Sigmoid colon (tissue), 6 donors: ENCODE measurements at regions not wholly inside any gene's neighbourhood (a gene's known extent, or its start where the extent isn't known, plus 50 kb on each side); places are given as distances from the start of the nearest gene placed in this dataset.

Experiments
- DNase-seq: peaks from one replicate; pipeline ENCODE4 v3.0.0-alpha.2; 2019
- H3K27ac ChIP-seq, 4 donors: fragments of 200-600 bp; sonication (generic); one replicate each; pipeline ENCODE4 v1.5.1; 2016 to 2019; ENCODE audit warnings: mild to moderate bottlenecking in 1 of 4
- H3K27me3 ChIP-seq, 3 donors: fragments of 200-600 bp; sonication (generic); one replicate each; pipeline ENCODE4 v1.5.1; 2019; ENCODE audit warnings: mild to moderate bottlenecking in 1 of 3
- H3K36me3 ChIP-seq, 4 donors: fragments of 200-600 bp; sonication (generic); one replicate each; pipeline ENCODE4 v1.5.1; 2016 to 2019
- H3K4me1 ChIP-seq, 4 donors: fragments of 200-600 bp; sonication (generic); one replicate each; pipeline ENCODE4 v1.5.1; 2017 to 2019
- H3K4me3 ChIP-seq, 4 donors: fragments of 200-600 bp; sonication (generic); one replicate each; pipeline ENCODE4 v1.5.1; 2017 to 2019; ENCODE audit warnings: mild to moderate bottlenecking in 2 of 4, moderate library complexity in 1 of 4
- H3K9me3 ChIP-seq, 4 donors: fragments of 200-600 bp in 3 of 4; sonication (generic) in 3 of 4; one replicate each; pipeline versions ENCODE4 v1.5.1 to v1.6.1; 2013 to 2019
- EP300 ChIP-seq, 4 donors: sonication (generic); formaldehyde crosslinking; IDR thresholded peaks; one replicate each; pipeline ENCODE4 v1.6.1; 2017; ENCODE audit warnings: antibody characterized with exemption in 4 of 4
- POLR2A ChIP-seq, 2 donors: fragments of 450-650 bp; IDR thresholded peaks; one replicate each; pipeline ENCODE4 v1.6.1; 2016; ENCODE audit warnings: antibody characterized with exemption in 2 of 2, mild to moderate bottlenecking in 2 of 2, moderate library complexity in 2 of 2
- POLR2AphosphoS5 ChIP-seq, 4 donors: sonication (generic); formaldehyde crosslinking; IDR thresholded peaks; one replicate each; pipeline ENCODE4 v1.6.1; 2017; ENCODE audit warnings: antibody characterized with exemption in 4 of 4
- WGBS, 2 donors: extraction: QIAGEN DNeasy Blood & Tissue Kit; methylation state at CpG; one replicate each; pipeline ENCODE4 v1.1.7; 2013; 5-methylcytosine and 5-hydroxymethylcytosine counted together
- intact Hi-C: fragments of 100-400 bp; cut with DNase I; formaldehyde crosslinking; loops from one replicate; pipeline ENCODE4 v1.15.1; 2023
- TF ChIP-seq, protein P1 (sequence below), 4 experiments: fragments of 450-650 bp in 3 of 4; fragments of 200-600 bp in 1 of 4; IDR thresholded peaks; one replicate each; pipeline ENCODE4 v1.5.1; 2016 to 2019; ENCODE audit warnings: antibody characterized with exemption in 4 of 4, mild to moderate bottlenecking in 3 of 4, moderate library complexity in 2 of 4
- donor health status: healthy with polysubstance abuse.
- donor health status: healthy.

DNA sequence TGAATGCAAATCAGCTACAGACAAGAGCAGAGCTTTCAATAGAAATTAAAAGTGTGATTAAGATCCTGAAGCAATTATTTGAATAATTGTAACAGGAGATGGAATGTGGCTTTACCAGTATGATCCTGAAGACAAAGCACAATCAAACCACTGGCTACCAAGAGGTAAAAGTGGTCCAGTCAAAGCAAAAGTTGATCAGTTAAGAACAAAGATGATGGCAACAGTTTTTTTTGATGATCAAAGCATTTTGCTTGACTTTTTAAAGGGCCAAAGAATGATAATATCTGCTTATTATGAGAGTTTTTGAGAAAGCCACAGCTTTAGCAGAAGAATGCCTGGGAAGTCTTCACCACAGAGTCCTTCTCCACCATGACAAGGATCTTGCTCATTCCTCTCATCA, 409.2 kb downstream of the CSNK1G3 start:
- Histone ChIP-seq H3K9me3 (peaks cover 0 to 2% (median 0%) of the 10 kb centered on the region in 4 donors), H3K27ac (no peak overlapping the region), H3K27me3 (no peaks in the 10 kb centered on the region), H3K36me3 (no peaks in the 10 kb centered on the region), H3K4me1 (peaks cover 0 to 10% (median 8%) of the 10 kb centered on the region in 4 donors), H3K4me3 (no peak overlapping the region)
- intact Hi-C loops, result no loop called here
- no peak for DNase-seq
- no peak for TF ChIP-seq POLR2A (IDR thresholded peaks at IDR 0.05)

DNA sequence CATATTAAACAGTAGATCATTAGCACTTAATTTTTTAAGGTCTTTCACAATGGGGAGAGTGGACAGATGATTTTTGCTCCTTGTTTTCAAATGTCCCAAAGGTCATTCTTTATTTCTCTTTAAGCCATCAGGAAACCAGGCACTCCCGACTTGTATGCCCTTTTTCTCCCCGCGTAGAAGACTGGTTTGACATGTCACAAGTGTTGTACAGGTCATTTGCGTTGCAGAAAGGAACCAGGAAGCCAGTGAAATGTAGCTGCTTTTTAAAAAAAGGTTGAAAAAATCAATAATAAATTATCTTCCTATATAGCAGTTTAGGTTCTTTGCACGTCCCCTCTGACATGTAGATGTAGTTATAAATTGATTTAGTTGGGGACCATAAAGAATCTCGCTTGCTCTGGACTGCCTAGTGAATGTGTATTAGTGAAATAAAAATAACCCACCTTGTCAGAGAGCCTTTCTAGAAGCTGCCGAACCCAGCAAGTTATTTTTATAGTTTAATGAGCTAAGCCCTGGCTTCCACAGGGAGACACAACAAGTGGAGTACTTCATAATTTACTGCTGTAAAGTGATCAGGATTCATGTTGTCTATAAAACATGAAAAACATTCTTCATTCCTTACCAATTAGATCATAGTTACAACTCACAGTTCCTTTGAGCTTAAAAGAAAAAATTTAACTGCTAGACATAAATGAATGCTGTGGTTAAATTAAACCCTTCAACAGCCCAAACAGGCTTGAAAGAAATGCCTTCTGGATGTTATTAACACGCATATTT, 404.6 kb downstream of the CSNK1G3 start:
- no peaks in the 10 kb centered on the region for H3K36me3 ChIP-seq
- peak in 1 of 4 donors; percentile 33 for TF ChIP-seq EP300 (IDR thresholded peaks at IDR 0.05)
- peak in 3 of 4 donors; percentile 55 to 66 (median 58) for TF ChIP-seq POLR2AphosphoS5 (IDR thresholded peaks at IDR 0.05)
- TF ChIP-seq, protein P1, sequence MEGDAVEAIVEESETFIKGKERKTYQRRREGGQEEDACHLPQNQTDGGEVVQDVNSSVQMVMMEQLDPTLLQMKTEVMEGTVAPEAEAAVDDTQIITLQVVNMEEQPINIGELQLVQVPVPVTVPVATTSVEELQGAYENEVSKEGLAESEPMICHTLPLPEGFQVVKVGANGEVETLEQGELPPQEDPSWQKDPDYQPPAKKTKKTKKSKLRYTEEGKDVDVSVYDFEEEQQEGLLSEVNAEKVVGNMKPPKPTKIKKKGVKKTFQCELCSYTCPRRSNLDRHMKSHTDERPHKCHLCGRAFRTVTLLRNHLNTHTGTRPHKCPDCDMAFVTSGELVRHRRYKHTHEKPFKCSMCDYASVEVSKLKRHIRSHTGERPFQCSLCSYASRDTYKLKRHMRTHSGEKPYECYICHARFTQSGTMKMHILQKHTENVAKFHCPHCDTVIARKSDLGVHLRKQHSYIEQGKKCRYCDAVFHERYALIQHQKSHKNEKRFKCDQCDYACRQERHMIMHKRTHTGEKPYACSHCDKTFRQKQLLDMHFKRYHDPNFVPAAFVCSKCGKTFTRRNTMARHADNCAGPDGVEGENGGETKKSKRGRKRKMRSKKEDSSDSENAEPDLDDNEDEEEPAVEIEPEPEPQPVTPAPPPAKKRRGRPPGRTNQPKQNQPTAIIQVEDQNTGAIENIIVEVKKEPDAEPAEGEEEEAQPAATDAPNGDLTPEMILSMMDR (IDR thresholded peaks at IDR 0.05), result no peak
- no peak for TF ChIP-seq POLR2A (IDR thresholded peaks at IDR 0.05)
- intact Hi-C loops, result no loop called here
- no peak overlapping the region for H3K4me3 ChIP-seq
- 13 to 57% methylated on average over 8 of the region's 8 CpGs for WGBS, 2 donors
- H3K27me3 ChIP-seq, result no peaks in the 10 kb centered on the region
- DNase-seq, result no peak
- H3K27ac ChIP-seq, result peak overlapping the region in 3 of 4 donors; percentile 10 to 72 (median 46)
- peaks cover 0 to 3% (median under 1%) of the 10 kb centered on the region in 4 donors for H3K9me3 ChIP-seq
- peaks cover 0 to 18% (median 14%) of the 10 kb centered on the region in 4 donors for H3K4me1 ChIP-seq

DNA sequence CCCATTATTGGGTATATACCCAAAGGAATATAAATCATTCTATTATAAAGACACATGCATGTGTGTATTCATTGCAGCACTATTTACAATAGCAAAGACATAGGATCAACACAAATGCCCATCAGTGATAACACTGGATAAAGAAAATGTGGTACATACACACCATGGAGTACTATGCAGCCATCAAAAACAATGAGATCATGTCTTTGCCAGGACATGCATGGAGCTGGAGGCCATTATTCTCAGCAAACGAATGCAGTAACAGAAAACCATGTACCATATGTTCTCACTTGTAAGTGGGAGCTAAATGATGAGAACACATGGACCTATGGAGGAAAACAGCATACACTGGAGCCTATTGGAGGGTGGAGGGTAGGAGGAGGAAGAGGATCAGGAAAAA, 402.4 kb downstream of the CSNK1G3 start:
- H3K9me3 ChIP-seq, result peaks cover 0 to 3% (median 0%) of the 10 kb centered on the region in 4 donors
- H3K4me1 ChIP-seq, result peaks cover 0 to 18% (median 14%) of the 10 kb centered on the region in 4 donors
- no peak overlapping the region for H3K4me3 ChIP-seq
- TF ChIP-seq POLR2A (IDR thresholded peaks at IDR 0.05), result no peak
- no peak for TF ChIP-seq POLR2AphosphoS5 (IDR thresholded peaks at IDR 0.05)
- TF ChIP-seq EP300 (IDR thresholded peaks at IDR 0.05), result no peak
- TF ChIP-seq, protein P1 (IDR thresholded peaks at IDR 0.05), result no peak
- 79% methylated on average over 1 of the region's 1 CpG for WGBS, 2 donors
- H3K36me3 ChIP-seq, result no peaks in the 10 kb centered on the region
- no peak overlapping the region for H3K27ac ChIP-seq
- H3K27me3 ChIP-seq, result no peaks in the 10 kb centered on the region
- no peak for DNase-seq
- intact Hi-C loops, result no loop called here

DNA sequence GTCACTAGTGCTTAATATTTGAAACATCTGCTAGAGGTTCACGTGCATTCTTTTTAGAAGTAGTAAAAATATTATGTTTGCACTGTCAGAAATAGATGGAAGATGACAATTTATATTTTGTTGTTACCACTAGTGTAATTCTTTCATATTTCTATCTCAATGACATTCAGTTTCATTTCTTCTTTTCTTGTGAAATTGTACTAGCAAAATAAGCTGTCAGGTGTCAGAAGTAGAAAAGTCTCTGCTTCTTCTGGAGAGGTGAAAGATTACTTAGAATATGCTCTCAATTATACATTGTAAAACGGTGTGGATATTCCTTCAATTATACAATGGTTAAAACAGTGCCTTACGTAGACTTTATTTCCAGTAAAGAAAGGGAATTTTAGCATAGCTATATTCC, 395.4 kb downstream of the CSNK1G3 start:
- no peaks in the 10 kb centered on the region for H3K27me3 ChIP-seq
- TF ChIP-seq EP300 (IDR thresholded peaks at IDR 0.05) (no peak), POLR2A (IDR thresholded peaks at IDR 0.05) (no peak), POLR2AphosphoS5 (IDR thresholded peaks at IDR 0.05) (no peak)
- TF ChIP-seq, protein P1 (IDR thresholded peaks at IDR 0.05), result no peak
- 80 to 90% methylated on average over 3 of the region's 3 CpGs for WGBS, 2 donors
- H3K4me1 ChIP-seq, result no peaks in the 10 kb centered on the region
- H3K36me3 ChIP-seq, result no peaks in the 10 kb centered on the region
- H3K9me3 ChIP-seq, result no peaks in the 10 kb centered on the region
- H3K27ac ChIP-seq, result no peak overlapping the region
- intact Hi-C loops, result no loop called here
- no peak for DNase-seq
- H3K4me3 ChIP-seq, result no peak overlapping the region

DNA sequence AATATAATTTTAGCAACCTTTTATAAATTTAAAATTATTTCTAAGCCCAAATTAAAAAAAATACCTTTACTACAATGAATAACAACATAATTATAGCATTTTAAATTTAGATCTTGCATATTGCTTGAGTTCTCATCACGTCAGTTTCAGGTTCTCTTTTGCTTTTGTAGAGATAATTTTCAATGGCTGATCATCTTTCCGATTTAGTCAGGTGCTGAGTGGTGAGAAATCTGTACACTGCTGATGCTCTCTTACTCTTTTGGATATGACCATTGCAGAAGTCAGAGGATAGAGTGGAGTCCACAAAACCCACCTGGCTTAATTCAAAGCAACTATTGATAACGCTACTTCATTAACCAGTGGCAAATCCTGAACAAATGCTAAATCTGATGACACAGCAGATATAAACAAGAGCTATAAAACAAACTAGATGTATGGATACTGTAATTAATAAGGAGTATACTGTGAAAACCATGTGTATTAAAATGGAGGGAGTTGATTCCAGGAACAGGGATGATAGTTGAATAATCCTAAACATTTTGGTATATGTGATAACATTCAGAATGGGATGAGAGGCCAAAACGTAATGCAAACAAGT, 394.8 kb downstream of the CSNK1G3 start:
- H3K36me3 ChIP-seq, result no peaks in the 10 kb centered on the region
- 82 to 93% methylated on average over 4 of the region's 4 CpGs for WGBS, 2 donors
- no peaks in the 10 kb centered on the region for H3K9me3 ChIP-seq
- H3K27me3 ChIP-seq, result no peaks in the 10 kb centered on the region
- intact Hi-C loops, result no loop called here
- no peaks in the 10 kb centered on the region for H3K4me1 ChIP-seq
- no peak overlapping the region for H3K4me3 ChIP-seq
- no peak for TF ChIP-seq POLR2AphosphoS5 (IDR thresholded peaks at IDR 0.05)
- no peak for TF ChIP-seq POLR2A (IDR thresholded peaks at IDR 0.05)
- TF ChIP-seq EP300 (IDR thresholded peaks at IDR 0.05), result no peak
- TF ChIP-seq, protein P1 (IDR thresholded peaks at IDR 0.05), result no peak
- H3K27ac ChIP-seq, result no peak overlapping the region
- DNase-seq, result no peak
